GM18909 (cell line): ENCODE measurements at regions not wholly inside any gene's neighbourhood (a gene's known extent, or its start where the extent isn't known, plus 50 kb on each side); places are given as distances from the start of the nearest gene placed in this dataset.
"Not testable (repeated sequence)": the region's sequence is repeated elsewhere in the genome, so short reads cannot be mapped to it uniquely, and the experiment has no call there.

Experiments used
- ATAC-seq: cut with Tn5 transposase; IDR thresholded peaks from one replicate; pipeline ENCODE4 v1.9.1; 2021; ENCODE audit warnings: mild to moderate bottlenecking; ENCODE audit not compliant: unreplicated experiment, poor library complexity

GRCh38 chr5:153159616-153160015 lies 330.9 kb upstream of the GRIA1 start:
- no peak for ATAC-seq

DNA sequence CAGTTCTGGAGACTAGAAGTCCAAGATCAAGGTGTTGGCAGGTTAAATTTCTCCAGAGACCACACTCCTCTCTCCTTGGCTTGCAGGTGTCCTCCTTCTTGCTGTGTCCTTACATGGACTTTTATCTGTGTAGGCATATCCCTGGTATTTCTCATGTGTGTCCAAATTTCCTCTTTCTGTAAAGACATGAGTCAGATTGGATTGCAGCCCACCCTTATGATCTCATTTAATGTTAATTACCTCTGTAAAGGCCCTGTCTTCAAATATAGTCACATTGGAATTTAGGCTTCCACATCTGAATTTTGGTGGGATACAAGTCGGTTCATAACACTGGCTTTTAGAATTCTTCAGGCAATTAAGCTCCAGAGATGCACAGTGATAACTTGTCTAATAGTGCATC lies 322.2 kb upstream of the GRIA1 start:
- no peak for ATAC-seq

- no peak for ATAC-seq
Observed at GRCh38 chr5:153187503-153187902, 303.0 kb upstream of the GRIA1 start.

- ATAC-seq: no peak
Observed at GRCh38 chr5:153206361-153206760, 284.1 kb upstream of the GRIA1 start.

GRCh38 chr5:153209016-153209415 lies 281.5 kb upstream of the GRIA1 start:
- ATAC-seq: no peak

DNA sequence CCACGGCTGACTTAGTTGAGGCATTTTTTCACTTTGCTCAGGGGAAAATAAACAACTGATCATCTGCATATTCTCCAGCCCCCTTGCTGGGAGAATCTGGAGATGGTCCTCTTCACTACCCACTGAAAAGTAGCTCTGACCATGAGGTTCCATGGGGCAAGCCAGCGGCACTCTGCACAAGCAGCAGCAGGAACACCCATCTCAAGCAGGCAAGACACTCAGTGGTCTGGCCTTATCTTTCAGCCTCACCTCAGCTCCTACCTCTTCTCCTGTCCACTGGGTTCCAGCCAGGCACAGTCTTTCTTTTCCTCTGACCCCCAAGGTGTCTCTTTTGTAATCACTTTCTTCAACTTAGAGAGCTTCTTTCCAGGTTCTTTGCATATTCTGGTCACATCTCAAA lies 280.8 kb upstream of the GRIA1 start:
- no peak for ATAC-seq

DNA sequence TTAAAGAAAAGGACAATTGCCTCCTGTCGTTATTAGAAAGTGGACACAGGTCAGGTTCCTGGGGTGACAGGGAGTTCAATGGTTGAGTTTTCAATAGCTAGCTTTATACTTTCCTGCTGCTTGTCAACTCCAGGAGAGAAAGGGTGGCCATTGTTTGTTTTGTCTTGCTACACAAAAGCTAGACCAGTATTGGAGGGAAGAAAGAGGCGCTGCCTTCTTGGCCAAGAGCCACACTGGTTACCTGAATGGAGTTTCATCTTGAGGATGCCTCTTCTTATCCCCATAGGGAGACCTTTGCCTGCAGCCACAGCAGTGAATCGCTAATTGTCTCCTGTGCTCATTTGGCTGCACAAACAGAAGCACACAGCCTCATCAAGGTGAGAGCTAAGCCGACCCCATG lies 279.4 kb upstream of the GRIA1 start:
- no peak for ATAC-seq

GRCh38 chr5:153212471-153212870 lies 278.0 kb upstream of the GRIA1 start:
- no peak for ATAC-seq

- no peak for ATAC-seq
Observed at GRCh38 chr5:153222936-153223335, 267.5 kb upstream of the GRIA1 start.

DNA sequence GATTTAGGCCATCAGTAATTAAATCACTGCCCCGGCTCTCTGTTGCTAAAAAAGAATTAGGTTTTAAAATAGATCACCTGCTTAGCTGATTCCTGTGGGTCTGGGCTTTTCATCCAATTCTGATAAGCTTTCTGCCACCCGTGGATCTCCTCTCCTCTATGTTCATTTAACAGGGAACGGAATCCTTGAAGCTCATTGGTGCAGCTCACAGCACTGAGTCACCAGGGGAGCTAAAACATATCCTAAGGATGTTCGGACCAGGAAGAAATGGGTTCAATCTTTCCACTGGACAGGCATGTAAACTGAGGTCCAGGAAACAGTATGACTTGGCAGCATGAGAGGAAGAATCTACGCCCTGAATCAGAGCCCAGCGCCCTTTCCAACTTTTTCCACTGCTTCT lies 267.1 kb upstream of the GRIA1 start:
- no peak for ATAC-seq

- ATAC-seq: no peak
Observed at GRCh38 chr5:153224651-153225050, 265.8 kb upstream of the GRIA1 start.

DNA sequence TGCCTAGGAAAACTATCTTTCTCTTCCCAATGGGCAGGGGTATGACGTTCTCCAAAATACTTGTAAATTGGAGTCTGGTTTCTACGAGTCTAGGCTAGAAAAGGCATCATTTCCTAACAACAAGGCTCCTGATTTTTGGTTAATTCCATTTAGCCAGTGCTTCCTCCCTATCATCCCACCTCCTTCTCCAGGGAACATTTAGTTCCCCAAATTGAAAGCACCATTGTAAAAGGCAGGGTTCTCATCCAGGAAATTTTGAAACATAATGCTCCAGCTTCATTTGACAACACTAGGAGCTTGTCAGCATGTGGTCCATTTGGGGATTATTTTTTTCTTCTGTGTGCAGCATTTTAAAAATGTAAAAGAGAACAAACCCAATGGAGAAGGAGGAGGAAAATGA lies 256.5 kb upstream of the GRIA1 start:
- no peak for ATAC-seq

DNA sequence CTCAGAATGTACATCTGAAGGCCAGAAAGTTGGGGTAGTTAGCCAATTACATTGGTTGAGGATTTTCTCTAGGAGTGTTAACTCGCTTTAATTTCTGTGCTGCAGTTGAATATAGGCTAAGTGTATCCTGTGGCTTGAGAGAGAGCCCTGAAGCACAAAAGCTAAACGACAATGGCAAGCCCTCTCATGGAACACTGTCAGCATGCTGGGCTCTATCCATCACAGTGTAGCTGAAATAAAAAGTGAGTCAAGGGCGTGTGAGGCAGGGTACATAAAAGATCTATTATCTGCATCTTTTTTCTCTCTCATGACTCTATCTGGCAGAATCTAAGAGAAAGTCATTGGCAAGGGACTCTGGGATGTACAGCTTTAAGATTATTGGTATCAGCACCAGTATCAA lies 254.2 kb upstream of the GRIA1 start:
- ATAC-seq: no peak

DNA sequence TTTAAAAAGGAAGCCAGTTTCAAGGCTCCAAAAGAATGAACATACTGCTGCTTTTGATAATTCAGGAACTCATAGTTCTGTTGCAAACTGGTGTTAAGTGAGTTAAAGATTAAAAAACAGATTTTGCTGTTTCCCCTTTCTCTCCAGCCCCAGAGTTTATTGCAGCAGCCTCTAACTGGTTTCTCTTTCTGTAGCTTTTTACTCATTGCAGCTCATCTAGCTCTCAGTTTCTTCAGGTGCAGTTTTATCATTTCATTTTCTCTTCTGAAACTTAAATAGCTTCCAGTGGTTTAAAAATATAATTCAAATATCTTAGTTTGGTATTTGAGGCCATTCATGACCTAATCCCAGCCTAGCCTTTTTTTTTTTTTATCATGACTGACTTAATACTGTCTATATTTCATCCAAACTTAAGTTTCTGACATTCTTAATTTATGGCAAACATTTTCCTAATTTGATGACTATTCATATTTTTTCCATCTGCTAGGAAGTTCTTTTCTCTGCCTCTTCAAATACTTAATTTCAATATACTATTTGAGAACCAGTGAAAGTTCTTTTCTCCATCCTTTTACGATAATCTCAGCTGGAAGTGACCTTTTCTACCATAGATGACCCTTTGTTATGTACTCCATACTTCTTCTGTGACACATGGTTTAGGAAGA lies 252.7 kb upstream of the GRIA1 start:
- ATAC-seq: peak; percentile 93

DNA sequence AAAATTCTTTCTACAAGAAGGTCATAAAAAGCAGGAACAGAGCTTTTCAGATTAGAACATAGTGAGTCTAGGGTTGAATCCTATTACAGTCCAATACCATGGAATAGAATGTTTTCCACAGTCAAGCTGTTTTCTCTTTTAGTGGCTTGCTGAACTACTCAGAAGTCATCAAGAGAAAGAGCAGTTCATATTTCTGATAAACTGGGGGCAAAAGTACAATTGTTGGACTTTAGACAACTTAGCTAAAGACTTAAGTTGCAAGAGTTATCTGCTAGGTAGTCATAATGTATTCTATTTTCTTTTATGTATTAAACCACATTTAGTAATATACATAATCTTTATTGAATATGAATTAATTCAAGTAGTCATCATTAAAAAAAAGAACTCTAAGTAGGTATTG lies 233.1 kb upstream of the GRIA1 start:
- ATAC-seq: no peak

DNA sequence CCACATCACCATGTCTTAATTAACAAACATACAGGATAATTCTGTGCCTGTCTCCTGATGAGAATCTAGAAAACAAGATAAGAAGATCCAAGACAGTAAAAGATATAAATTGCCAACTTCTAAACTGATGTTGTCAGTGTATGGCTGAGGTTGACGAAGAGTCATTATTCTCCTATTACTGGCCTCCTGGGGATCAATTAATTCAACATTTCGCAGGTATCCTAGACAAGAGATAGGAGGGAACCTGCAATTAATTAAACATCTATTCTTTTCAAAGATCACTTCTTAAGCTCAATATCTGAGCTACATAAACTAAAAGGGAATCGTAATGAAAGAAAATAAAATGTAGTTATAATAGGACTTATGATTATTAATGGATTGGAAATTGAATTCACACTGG lies 232.0 kb upstream of the GRIA1 start:
- no peak for ATAC-seq

DNA sequence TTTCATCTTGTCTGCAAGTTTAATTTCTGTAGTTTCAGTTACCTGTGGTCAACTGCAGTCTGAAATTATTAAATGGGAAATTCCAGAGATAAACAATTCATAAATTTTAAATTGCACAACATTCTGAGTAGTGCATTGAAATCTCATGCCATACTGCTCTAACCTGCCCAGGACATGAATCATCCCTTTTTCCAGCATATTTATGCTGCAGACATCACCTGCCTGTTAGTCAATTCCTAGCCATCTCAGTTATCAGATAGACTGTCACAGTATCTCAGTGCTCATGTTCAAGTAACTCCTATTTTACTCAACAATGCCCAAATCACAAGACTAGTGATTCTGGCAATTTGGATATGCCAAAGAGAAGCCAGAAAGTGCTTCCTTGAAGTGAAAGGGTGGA lies 223.0 kb upstream of the GRIA1 start:
- no peak for ATAC-seq

DNA sequence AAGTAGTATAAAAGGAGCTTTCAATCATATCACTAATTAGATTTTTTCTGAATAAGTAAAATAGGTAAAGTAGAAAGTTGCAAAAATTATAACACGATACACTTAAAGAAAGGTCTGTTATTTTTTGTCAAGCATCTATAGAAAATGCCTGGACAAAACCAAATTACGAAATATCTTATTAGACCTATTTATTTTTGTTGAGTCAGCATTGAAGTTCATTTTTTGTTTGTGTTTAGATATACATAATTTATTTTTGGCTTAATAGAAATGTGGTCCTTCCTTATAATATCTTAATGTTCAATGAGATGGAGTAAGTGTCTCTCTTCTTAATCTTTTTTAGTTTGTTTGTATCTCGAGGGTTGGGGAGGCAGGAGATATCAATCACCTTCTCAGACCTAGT lies 214.8 kb upstream of the GRIA1 start:
- ATAC-seq: no peak

DNA sequence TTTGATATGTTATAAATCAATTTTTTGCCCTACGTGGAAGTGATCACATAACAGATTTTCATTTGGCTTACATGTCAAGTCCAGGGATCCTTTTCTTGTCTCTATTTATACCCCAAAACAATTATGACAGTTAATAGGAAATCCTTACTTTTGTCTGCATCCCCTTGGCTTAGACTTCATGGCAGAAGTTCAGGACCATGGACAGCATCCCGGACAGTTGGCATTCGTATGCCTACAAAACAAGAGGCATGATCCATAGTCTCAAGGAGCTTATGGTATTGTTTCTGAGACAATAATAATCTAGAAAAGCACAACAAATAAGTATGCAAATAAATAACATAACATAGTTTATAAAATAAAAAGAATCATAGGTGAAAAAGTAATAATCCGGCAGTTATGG lies 214.3 kb upstream of the GRIA1 start:
- ATAC-seq: no peak

DNA sequence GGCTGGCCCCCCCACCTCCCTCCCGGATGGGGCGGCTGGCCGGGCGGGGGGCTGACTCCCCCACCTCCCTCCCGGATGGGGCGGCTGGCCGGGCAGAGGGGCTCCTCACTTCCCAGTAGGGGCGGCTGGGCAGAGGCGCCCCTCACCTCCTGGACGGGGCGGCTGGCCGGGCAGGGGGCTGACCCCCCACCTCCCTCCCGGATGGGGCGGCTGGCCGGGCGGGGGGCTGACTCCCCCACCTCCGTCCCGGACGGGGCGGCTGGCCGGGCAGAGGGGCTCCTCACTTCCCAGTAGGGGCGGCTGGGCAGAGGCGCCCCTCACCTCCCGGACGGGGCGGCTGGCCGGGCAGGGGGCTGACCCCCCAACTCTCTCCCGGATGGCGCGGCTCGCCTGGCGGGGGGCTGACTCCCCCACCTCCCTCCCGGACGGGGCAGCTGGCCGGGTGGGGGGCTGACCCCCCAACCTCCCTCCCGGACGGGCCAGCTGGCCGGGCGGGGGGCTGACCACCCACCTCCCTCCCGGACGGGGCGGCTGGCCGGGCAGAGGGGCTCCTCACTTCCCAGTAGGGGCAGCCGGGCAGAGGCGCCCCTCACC lies 194.1 kb upstream of the GRIA1 start:
- ATAC-seq: not testable (repeated sequence)

DNA sequence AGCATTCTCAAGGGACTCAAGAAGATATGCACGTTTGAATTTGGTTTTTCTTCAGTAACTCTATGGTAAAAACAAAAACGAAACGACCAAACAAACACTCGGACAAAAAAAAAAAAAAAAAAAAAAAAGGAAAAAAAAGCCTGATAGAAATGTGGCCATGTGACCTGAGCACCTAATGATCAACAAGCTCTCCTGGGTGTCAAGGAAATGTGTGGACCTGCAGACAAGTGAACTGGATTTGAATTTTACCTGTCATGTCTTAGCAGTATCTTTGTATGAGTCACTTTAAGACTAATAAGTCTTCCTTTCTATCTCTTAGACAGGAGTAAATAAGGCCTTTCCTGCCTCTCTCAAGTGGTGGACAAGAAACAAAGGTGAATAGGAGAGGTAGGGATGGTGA lies 190.6 kb upstream of the GRIA1 start:
- ATAC-seq: no peak

GRCh38 chr5:153308282-153308681 lies 182.2 kb upstream of the GRIA1 start:
- ATAC-seq: no peak
